ENCODE measurements at regions not wholly inside any gene's neighbourhood (a gene's known extent, or its start where the extent isn't known, plus 50 kb on each side); places are given as distances from the start of the nearest gene placed in this dataset.

DNA sequence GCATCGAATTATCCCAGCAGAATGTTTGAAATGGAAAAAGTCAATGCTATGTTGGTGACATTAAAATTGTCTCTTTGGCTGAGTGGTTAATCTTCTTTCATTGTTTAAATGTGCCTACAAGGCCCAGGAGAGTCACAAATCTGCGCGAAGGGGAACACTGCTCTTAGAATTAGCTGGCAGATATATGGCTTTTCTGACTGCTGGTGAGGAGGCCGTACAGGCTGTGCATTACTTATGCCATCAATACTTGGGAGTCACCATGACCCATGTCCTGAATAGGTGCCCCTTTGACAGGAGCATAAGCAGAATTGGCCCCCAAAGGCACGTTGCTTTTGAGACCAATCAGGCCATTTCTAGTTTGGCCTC is 521.5 kb downstream of the FUT8 start:
- TF ChIP-seq POLR2A (IDR thresholded peaks at IDR 0.05; ENCODE audit: low read length) (no peak), GATA1 (IDR thresholded peaks at IDR 0.05; ENCODE audit: low read depth, low read length) (no peak)

Data from erythroblast (primary cell).